ENCODE measurements at regions not wholly inside any gene's neighbourhood (a gene's known extent, or its start where the extent isn't known, plus 50 kb on each side); places are given as distances from the start of the nearest gene placed in this dataset.

DNA sequence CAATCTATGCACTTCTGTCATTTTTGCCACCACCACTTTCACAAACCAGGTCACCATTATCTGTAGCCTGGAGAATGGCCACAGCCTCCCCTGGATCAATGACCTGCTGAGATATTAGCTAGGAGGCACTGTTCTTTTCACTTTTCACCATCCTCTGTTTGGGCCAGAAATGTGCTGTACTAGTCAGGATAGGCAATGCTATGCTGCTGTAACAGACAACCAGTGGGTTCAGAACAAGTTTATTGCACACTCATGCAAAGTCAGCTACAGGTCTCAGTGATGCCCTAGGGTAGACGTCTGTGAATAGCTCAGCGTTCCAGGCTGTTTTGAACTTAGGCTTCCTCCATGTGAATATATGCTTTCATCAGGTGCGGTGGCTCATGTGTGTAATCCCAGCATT, 231.5 kb downstream of the SUDS3 start:
- DNase-seq (ENCODE audit: low read depth, low spot score), result no peak

DNA sequence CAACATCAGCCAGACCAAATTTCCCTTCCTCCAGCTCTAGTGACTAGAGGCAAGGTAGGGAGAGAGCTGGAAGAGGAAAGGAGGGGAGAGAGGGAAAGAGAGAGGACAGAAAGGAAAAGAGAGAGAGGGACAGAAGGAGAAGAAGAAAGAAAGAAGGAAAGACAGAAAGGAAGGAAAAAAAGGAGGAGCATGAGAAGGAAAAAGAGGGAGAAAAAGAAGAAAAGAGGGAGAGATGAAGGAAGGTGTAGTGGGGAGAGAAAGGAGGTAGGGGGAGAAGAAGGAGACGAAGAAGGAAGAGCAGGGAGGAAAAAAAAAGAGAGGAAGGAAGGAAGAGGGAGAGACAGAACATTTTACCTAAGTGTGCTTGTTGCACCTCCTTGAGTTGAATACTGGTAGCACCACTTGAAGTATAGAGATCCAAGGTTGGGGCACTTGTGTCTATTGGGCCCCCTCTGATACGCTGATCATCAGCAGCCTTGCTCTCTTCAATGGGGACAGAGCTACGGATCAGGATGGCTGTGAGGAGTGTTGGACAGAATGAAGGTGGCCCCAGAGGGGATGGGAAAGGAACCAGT, 232.5 kb downstream of the SUDS3 start:
- no peak for DNase-seq (ENCODE audit: low read depth, low spot score)

DNA sequence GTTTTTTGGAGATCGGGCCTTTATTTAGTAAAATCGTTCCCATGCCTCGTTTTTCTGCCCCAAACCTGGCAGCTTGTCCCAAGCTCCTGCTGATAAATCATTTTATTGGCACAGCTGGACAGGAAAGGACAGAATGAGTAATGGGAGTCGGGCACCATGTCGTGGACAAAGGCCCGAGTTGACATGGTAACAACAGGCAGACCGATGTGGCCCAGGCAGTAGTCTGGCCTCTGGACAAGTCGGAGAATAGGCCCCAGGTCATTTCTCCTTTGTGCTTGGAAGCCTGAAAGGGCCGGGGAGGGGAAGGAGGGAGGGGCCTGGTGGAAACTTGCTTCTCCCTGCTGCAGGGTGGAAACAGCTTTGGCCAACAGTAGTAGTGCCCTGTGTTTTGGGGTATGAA, 234.9 kb downstream of the SUDS3 start:
- no peak for DNase-seq (ENCODE audit: low read depth, low spot score)

DNA sequence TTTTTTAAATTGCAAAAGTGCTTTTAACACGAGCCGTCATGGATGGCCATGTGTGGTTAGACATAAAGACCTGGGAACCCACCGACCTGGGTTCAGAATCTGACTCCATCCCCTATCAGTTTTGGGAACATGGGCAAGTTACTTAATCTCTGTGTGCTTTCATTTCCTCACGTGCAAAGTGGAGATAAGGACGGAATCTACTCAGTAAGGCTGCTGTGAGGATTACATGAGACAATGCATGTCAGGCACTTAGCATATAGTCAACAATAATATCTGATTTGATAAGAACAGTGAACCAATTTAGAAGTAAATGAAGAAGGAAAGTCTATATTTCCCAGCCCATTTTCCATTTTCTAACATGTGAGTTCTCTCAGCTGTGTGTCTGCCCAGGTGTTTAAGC, 235.4 kb downstream of the SUDS3 start:
- DNase-seq (ENCODE audit: low read depth, low spot score), result no peak

DNA sequence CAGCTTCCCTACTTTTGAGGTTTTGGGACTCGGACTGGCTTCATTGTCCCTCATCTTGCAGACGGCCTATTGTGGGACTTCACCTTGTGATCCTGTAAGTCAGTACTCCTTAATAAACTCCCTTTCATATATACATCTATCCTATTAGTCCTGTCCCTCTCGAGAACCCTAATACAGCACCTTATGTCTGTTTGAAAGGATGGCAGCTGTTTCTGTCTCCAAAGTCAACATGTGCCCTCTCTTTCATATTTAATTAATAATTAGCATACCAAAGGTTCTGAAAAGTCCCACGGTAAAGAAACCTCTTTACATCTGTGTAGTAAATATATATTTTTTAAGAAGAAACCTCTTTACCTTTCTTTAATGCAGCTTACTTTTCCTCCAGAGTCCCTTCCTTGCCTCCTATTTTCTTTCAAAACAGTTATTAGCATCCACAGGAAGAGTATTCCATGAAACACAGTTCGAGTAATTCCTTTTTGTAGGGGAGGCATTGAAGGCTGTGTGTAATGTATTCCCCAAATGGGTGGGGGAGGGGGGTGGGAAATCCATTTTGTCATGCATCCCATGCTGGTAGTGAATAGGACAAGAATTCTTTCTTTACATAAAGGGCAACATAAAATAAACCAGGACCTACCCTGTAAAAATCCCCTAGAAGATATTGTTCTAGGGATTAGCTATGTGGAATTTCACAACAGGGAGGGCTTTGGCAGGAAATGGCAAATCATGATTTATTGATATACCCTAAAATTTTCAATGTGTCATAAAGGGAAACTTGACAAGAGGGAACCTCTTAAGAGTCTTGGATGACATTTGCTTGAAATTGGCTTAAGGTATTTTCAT, 241.5 kb downstream of the SUDS3 start:
- no peak for DNase-seq (ENCODE audit: low read depth, low spot score)

DNA sequence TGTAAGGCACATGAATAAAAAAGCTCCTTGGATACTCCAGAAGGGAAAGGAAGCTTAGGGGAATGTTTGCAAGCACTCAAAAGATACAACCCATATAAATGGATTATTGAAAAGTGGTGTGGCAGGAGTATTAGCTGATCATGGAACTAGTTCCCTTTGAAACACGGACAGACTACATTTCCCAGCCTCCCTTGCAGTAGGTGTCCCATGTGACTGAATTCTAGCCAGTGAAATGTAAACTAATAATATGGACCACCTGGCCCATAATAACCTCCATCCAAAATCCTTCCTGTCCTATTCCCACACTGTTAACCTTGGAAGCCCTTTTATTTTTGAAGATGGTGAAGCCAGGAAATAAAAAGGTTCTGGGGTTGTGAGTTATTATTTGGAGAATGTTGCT, 242.3 kb downstream of the SUDS3 start:
- no peak for DNase-seq (ENCODE audit: low read depth, low spot score)

DNA sequence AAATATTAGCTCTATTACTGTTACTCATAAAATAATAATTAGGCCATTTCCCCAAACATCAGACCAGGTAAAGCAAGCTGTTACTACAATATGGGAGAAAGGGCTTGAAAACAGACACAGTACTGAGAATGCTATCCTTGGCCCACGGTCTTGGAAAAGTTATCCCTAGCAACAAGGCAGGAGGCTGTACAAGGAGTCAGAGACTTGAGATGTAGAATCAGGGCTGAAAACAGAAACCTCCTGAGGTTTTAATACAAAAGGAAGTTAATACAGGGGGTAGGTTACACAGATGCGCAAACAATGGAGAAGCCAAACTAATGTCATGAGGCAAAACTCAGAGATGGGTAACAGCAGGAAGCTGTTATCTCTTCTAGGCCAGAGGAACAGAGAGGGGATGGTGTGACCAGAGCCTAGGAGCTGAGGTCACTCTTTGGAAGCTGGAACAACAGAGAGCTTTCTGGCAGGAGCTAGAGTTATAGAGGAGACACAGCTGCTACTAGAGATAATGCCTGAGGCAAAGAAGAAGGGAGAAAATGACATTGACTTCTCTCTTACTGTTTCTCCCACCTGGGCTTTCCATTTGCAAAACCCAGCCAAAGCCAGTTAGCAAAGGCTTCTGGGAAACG, 248.8 kb downstream of the SUDS3 start:
- no peak for DNase-seq (ENCODE audit: low read depth, low spot score)

DNA sequence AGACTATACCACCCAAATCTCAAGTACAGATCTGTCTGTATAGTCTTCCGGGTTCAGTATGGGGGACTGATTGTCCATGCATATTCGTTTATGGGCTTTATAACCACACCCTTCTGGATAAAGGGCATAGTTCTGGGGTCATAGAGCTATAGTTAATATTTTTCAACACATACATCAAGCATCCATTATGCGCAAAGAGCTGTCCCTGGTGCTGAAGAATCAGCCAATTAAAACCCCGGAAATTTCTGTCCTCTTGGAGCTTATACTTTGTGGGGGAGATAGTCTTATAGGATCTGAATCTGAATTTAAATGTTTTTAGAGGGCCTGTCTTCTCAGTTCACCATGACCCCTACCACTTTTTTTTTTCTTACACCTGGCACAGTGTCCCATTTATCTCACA, 256.7 kb downstream of the SUDS3 start:
- no peak for DNase-seq (ENCODE audit: low read depth, low spot score)

DNA sequence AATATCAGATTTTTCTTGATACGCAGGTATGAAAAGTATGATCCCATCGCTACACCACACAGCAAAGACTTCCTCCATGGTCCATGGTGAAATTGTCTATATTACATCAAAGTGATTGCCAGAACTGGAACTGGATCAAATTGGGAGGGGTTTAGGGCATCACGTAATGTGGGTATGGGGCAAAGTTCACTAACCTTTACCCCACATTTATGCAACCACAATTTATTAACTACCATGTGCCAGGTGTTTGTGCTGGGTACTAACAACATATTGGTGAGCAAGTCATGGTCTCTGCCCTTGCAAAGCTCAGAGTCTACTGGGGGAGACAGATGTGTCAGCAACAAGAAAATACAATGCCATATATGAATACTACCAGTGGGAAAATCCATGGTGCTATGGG, 258.9 kb downstream of the SUDS3 start:
- no peak for DNase-seq (ENCODE audit: low read depth, low spot score)

DNA sequence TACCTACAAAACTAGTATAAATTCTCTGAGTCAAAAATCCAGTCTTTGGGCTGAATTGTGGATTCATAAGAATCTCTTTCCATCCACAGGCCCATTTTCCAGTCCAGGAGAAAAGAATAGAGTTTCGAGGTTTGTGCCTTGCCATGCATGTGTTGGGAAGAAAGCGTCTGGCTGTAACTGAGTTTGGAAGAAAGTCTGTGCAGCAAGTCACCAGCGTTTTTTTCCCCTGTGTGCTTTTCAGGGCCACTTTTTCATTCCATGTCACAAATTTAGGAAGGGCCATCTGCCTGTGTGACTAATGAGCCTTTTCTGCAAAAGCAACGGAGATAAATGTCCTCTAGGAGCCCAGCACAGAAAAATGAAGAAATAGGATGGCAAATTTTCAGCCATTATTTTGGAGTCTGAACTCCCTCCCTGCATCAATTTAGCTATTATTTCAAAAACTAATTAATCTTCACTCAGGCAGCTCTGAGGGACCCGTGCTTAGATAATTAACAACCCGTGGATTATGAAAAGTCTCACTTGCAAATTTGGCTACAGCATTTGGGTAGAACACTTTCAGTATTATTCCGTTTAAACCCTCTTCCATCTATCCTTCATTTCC, 261.5 kb downstream of the SUDS3 start:
- no peak for DNase-seq (ENCODE audit: low read depth, low spot score)

DNA sequence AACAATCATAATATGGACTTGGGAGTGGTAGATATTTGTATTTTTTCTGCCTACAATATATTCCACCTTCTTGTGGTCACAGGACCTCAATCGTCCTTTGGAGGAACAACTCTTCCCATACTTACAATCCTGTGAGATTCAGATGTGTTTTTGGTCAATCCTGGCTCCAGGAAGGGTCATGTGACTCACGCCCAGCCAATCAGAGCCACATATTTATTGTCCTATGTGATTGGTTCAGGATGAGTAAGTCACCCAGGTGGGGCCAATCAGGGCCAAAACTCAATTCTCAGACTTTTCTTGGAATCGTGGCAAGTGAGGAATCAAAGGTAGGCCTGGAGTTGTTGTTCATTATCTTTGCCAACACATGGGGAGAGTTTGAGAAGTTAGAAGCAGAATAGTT, 264.9 kb downstream of the SUDS3 start:
- no peak for DNase-seq (ENCODE audit: low read depth, low spot score)

DNA sequence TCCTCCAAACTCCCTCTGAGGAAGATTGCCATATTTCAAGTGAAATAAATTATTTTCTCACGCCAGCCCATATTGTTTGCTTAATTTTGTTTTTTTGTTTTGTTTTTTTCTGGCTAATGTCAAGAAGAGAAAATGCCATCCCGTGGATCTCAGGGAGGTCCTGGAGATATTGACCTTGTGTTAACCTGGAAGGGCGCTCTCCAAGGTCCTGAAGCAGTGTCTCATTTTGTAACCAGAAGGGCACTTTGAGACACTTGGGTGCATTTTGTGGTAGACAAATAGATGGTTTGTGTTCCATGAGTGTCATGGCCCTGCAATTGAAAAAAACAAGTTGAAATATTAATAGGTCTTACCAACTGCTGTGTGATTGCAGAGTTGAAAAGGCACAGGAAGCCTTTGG, 268.9 kb downstream of the SUDS3 start:
- DNase-seq (ENCODE audit: low read depth, low spot score), result peak; percentile 15

DNA sequence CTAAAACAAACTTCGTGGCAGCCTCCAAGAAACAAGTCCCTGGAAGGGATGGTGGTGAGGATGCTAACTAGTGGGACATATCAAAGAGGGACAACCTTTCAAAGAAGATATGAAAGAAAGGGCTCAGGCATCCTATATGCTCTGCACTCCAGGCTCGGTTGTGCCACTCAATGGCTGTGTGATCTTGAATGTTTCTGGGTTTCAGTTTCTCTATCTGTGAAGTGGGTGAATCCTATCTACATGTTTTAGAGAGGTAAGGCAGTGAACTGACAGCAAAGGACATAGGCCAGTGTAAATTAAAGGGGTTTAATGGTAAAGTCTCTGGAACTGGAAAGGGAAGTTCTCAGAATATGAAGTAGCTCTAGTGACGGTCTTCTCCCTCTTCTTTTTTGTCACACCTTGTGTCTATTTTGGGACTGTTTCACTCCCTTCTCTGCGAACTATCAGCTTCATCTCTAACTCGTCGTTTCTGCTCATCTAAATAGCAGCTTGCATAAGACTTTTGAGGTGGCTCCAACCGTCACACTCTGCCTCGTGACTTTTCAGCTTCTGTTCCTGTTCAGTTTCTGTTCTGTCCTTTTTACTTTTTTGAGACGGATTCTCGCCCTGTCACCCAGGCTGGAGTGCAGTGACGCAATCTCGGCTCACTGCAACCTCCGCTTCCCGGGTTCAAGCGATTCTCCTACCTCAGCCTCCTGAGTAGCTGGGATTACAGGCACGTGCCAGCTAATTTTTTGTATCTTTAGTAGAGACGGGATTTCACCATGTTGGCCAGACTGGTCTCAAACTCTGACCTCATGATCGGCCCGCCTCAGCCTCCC, 273.6 kb downstream of the SUDS3 start:
- no peak for DNase-seq (ENCODE audit: low read depth, low spot score)

DNA sequence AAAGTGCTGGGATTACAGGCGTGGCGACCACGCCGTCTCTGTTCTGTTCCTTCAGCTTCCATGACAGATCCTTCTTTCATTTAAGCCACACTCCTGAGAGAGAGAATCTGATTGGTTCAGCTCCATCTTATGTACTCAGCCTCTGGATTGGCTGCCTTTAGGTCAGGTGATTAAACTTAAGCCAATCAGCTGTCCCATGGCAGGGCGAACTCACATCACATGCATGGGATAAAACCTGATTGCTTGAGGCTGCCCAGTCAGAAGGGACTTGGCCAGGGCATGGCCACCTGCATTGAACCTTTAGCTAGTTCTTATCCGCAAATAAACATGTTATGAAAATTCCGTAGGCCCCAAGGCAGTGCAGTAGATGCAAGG, 274.2 kb downstream of the SUDS3 start:
- no peak for DNase-seq (ENCODE audit: low read depth, low spot score)

DNA sequence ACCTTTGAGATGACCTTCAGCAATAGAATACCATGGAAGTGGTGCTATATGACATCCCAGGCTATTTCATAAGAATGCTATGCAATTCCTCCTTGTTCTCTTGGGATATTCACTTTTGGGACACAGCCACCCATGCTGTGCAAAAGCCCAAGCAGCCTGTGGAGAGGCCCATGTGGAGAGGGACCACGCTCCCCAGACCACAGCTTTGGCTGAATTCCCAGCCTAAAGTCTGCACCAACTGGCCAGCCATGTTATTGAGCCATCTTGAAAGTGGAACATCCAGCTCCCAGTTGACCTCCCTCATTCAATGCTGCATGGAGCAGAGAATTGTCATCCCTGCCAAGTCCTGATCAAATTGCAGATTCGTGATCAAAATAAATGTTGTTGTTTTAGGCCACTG, 275.1 kb downstream of the SUDS3 start:
- DNase-seq (ENCODE audit: low read depth, low spot score), result no peak

DNA sequence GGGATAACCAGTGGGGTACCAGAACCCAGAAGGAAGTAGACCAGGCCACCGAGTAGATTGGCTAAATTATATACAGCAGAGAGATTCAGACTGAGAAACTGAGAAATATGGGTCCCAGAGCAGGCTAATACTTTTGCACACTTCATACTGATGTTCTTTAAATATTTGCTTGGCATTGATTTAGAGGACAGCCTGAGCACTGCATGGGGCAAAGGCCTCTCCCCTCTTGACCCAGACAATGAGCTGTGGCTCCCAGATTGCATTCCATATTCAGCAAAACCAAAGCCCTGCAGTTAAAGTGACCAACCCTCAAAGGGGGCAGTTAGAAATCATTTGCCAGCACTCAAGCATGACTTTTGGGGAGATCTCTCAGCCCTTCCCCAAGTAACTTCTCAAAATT, 279.2 kb downstream of the SUDS3 start:
- no peak for DNase-seq (ENCODE audit: low read depth, low spot score)

DNA sequence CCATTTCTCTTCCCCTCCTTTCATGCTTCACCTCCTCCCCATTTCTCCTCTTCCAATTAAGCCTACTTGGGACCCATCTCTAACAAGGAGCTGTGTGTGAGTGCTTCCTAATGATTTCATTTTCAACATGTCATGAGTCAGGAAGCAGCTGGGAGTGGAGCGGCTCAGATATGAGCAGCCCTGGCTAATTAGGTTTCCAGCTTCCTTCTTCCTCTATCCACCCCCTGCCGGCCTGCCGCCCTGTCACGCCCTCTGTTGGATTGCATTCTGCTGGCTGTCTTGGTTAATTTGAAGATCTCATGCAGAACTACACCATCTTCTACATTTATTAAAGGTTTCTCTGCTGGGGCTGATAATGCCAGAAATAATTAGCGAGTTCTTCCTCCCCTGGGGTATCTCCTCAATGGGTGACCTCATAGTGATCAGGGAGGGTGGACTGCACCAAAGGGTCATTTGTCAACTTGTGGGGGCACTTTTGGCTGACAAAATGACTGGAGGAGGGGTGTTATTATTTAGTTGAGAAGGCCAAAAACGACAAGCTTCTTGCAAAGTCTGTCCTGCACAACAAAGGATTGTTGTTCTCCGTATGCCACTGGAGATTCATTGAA, 300.9 kb upstream of the SRRM4 start:
- no peak for DNase-seq (ENCODE audit: low read depth, low spot score)

DNA sequence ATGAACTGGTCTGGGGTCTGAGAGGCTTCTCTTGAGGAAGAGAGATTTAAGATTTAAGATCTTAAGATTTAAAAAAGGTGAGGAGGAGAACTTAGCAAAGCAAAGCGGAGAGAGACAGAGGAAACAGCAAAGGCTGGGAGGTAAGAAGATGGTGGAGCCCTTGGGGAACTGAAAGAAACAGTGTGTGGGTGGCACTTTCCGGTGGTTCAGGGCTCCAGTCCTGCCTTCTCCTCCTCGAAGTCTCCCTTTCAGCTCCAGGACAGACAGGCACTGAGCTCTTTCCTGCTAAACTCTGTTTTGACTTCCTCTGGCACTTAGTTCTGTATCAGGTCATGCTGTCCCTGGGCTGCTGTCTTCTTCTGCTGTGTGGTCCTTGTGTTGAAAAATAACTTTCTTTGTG, 298.7 kb upstream of the SRRM4 start:
- no peak for DNase-seq (ENCODE audit: low read depth, low spot score)

DNA sequence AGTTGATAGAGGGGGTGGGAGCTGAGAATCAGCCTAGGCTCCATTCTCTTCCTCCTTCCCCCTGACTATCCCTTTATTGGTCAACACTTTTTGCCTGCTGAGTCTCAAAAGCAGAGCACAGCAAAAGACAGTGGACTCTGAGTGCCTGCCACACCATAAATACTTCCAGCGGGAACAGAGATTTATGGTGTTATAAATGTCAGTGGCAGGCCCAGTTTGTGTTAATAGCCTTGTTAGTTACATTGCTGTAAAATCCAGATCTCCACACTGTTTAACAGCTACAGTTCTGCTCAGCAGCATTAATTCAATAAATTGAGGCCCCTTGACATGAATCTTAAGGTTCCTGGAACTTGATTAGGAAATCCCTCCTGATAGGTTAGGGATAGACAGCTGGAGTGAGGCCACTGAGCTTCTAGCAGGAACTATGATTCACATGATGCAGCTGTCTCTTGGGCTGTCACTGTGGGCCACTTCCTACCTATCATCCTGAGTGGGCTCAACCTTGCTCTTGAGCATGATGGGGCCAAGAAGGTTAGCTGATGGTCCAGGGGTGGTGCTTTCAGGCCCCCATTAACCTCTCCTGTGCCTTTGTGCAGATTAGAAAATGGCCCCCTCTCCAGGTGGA, 295.2 kb upstream of the SRRM4 start:
- DNase-seq (ENCODE audit: low read depth, low spot score), result no peak

DNA sequence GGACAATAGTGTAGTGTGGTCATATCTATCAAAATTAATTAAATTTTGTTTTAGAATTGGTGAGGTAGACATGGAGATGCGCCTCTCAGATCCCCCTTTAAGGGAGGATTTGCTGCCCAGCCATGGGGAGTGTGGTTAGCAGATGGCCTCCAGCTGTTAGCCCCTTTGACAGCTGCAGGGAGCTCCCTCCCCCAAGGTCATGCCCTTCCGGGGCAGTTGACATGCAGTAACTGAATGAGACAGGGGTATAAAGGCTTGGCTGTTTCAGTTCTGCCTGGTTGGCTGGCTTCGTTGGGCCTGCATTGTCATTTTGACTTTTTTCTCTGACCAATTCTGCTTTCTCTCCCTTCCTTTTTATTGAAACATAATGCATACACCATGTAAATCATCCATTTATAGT, 291.5 kb upstream of the SRRM4 start:
- no peak for DNase-seq (ENCODE audit: low read depth, low spot score)

DNA sequence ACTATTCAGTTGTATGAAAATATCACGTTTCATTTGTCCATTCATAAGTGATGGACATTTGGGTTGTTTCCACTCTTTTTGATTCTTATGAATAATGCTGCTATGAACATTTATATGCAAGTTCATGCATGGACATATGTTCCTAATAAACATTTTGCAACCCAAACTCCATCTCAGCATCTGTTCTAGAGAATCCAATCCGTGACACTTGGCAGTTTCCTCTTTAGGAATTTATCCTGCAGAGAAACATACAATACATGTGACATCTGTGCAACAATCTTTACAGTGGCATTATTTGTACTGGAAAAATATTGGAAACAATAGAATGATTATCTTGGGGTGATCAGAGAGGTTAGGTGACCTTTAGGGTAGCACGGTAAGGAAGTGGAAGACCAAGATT, 290.8 kb upstream of the SRRM4 start:
- no peak for DNase-seq (ENCODE audit: low read depth, low spot score)
